Activated CD8-positive, alpha-beta memory T cell treated with anti-CD3 and anti-CD28 coated beads, Interleukin-2, amount 10 ng/mL, durations not matched to agents 7 days and 5 days (primary cell): ENCODE measurements at regions not wholly inside any gene's neighbourhood (a gene's known extent, or its start where the extent isn't known, plus 50 kb on each side); places are given as distances from the start of the nearest gene placed in this dataset.
"Not testable (repeated sequence)": the region's sequence is repeated elsewhere in the genome, so short reads cannot be mapped to it uniquely, and the experiment has no call there.

ENCODE experiments used
- ATAC-seq: fragments of 150-1000 bp; cut with Tn5 transposase; one replicate; pipeline ENCODE4 v1.10.0; 2021; ENCODE audit warnings: moderate library complexity
- CTCF ChIA-PET: fragments of 350-600 bp; sonication (Branson Sonifier 250); formaldehyde crosslinking; loops from one replicate; lab custom pipeline; 2021; ENCODE audit warnings: antibody characterized with exemption; lab: Charles Lee
- DNase-seq: peaks from one replicate; pipeline ENCODE4 v3.0.0-alpha.2; 2020
- H3K27ac Mint-ChIP-seq: one replicate; pipeline ENCODE4 v1.8.0; 2021; ENCODE audit warnings: mild to moderate bottlenecking, mixed read lengths
- H3K27me3 Mint-ChIP-seq: one replicate; pipeline ENCODE4 v1.8.0; 2021; ENCODE audit warnings: mixed read lengths
- H3K36me3 Mint-ChIP-seq: one replicate; pipeline ENCODE4 v1.8.0; 2021; ENCODE audit warnings: mild to moderate bottlenecking, mixed read lengths
- H3K4me1 Mint-ChIP-seq: one replicate; pipeline ENCODE4 v1.8.0; 2021; ENCODE audit warnings: mixed read lengths
- H3K4me3 Mint-ChIP-seq: one replicate; pipeline ENCODE4 v1.8.0; 2021; ENCODE audit warnings: mild to moderate bottlenecking, moderate library complexity, mixed read lengths
- H3K9me3 Mint-ChIP-seq: one replicate; pipeline ENCODE4 v1.8.0; 2022; ENCODE audit warnings: low read depth, mixed read lengths

DNA sequence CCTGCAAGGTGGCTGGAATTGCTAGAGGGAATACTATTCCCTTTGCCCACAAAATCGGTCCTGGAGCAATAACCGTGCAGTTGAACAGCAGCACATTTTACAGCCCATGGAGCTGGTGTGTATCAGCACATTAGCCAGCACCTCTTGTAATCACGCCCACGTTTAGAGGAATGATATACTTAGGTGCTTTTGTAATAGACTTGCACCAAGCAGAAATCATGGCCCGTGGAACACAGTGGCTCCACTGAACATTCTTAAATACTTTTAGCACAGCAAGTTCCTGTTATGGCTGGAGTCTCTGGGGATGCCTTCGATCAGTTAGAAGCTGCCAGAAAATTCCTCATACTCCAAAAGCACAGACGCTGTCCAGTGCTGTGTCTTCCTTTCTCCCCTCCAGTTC, 218.1 kb upstream of the FAM78B start:
- Mint-ChIP-seq H3K4me3 (no peak overlapping the region), H3K4me1 (no peaks in the 10 kb centered on the region), H3K27ac (no peak overlapping the region), H3K9me3 (no peaks in the 10 kb centered on the region), H3K36me3 (no peaks in the 10 kb centered on the region), H3K27me3 (no peaks in the 10 kb centered on the region)
- DNase-seq: no peak
- no peak for ATAC-seq
- CTCF ChIA-PET: no interaction called here

DNA sequence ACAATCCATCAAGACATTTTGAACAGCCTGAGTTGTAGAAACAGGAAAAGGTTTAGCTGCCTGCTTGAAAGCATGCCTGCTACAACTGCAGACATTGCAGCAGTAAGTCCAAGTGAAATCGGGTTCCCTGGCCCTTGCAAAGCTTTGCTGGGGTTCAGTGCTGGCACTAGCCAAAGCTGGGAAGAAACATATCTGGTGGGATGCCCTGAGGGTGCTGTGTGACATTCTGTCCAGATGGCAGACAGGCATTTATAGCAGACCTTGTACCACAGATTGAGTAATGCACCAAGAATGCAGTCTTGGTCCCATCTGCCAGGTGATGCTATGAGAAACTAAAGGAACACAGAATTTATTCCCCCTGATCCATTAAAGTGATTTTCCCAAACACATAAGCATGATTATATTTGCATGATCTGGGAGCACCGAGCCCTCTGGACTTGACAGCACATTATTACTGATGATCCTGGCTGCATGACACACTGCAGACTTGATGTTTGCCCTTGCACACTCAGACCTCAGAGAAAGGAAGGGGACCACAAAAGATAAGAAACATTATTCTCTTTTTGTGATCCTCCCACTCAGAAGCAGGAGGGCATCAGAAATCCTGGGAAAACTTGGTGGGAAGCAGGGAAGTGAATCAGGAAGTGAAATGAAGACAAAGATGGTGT, 223.7 kb upstream of the FAM78B start:
- H3K4me1 Mint-ChIP-seq: no peaks in the 10 kb centered on the region
- H3K27me3 Mint-ChIP-seq: no peaks in the 10 kb centered on the region
- H3K36me3 Mint-ChIP-seq: no peaks in the 10 kb centered on the region
- CTCF ChIA-PET: interaction anchor here (1.4 kb wide), 1 partner anchor 233 kb away, joined by 3 read pairs; no protein-coding TSS in a partner anchor
- no peak for DNase-seq
- no peak for ATAC-seq
- H3K9me3 Mint-ChIP-seq: no peaks in the 10 kb centered on the region
- H3K4me3 Mint-ChIP-seq: no peak overlapping the region
- no peak overlapping the region for H3K27ac Mint-ChIP-seq

DNA sequence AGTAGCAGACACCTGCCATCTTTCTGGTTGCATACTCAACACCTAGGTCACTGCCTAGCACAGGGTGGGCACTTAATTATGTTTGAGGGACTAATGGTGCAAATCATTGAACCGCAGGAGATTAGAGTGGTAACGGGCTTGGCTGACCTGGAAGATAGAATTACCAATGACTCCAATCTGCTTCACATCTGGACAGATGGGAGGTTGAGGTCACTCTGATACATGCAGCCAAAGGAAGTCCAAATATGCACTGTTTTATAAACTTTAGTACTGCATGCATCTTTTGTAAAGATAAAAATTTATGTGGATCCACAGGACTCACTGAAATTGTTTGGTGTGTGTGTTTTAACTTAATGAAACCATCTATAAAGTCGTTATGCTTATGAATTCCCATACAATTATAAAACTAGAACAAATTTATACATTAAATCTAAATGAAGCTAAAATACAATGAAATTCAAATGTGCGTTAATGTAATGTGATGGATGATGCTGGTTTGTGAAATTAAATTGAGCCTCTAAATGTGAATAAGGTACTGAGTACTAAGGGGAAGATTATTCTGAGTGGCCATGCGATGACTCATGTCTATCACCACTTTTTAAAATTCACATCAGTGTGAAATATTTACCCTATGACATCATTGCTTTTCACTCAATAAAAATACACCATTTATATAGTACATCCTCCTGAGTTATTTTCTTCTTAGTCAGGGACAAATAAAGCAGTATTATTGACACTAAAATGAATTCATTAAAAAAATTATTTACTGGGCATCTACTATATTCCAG, 224.7 kb upstream of the FAM78B start:
- H3K4me1 Mint-ChIP-seq: no peaks in the 10 kb centered on the region
- CTCF ChIA-PET: no interaction called here
- no peaks in the 10 kb centered on the region for H3K27me3 Mint-ChIP-seq
- no peaks in the 10 kb centered on the region for H3K9me3 Mint-ChIP-seq
- H3K4me3 Mint-ChIP-seq: no peak overlapping the region
- ATAC-seq (no peak), DNase-seq (no peak)
- H3K27ac Mint-ChIP-seq: no peak overlapping the region
- no peaks in the 10 kb centered on the region for H3K36me3 Mint-ChIP-seq

DNA sequence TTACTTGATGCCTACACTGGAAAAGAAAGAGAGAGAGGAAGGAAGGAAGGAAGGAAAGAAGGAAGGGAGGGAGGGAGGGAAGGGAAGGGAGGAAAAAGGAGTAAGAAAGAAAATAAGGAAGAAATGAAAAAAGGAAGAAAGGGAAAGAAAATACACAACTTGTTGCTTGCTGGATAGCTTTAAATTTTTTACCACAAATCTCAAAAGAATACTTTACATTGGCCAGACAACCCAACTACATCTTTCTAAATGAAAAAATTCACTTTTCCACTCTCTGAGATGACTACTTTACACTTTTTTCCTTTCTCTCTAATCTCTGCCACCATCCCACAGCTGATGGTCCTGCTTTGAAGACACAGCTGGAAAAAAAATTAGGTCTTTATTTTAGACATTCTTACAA, 228.9 kb upstream of the FAM78B start:
- H3K27ac Mint-ChIP-seq: no peak overlapping the region
- ATAC-seq (no peak), DNase-seq (no peak)
- no peaks in the 10 kb centered on the region for H3K9me3 Mint-ChIP-seq
- H3K27me3 Mint-ChIP-seq: peaks cover 2% of the 10 kb centered on the region
- no peak overlapping the region for H3K4me3 Mint-ChIP-seq
- CTCF ChIA-PET: no interaction called here
- H3K4me1 Mint-ChIP-seq: no peaks in the 10 kb centered on the region
- H3K36me3 Mint-ChIP-seq: no peaks in the 10 kb centered on the region

DNA sequence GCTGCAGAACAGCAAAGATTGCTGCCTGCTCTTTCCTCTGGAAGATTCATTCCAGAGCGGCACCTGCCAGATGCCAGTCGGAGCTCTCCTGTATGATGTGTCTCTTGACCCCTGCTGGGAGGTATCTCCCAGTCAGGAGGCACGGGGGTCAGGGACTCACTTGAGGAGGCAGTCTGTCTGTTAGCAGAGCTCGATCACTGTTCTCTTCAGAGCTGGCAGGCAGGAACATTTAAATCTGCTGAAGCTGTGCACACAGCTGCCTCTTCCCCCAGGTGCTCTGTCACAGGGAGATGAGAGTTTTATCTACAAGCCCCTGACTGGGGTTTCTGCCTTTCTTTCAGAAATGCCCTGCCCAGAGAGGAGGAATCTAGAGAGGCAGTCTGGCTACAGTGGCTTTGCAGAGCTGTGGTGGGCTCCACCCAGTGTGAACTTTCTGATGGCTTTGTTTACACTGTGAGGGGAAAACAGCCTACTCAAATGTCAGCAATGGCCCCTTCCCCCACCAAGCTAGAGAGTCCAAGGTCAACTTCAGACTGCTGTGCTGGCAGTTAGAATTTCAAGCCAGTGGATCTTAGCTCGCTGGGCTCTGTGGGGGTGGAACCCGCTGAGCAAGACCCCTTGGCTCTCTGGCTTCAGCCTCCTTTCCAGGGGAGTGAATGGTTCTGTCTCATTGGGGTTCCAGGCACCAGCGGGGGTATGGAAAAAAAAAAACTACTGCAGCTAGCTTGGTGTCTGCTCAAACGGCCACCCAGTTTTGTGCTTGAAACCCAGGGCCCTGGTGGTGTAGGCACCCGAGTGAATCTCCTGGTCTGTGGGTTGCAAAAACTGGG, 242.7 kb upstream of the FAM78B start:
- CTCF ChIA-PET, DNase-seq, H3K36me3 Mint-ChIP-seq, H3K27me3 Mint-ChIP-seq, H3K9me3 Mint-ChIP-seq, H3K4me1 Mint-ChIP-seq, H3K27ac Mint-ChIP-seq, H3K4me3 Mint-ChIP-seq, ATAC-seq: not testable (repeated sequence)

DNA sequence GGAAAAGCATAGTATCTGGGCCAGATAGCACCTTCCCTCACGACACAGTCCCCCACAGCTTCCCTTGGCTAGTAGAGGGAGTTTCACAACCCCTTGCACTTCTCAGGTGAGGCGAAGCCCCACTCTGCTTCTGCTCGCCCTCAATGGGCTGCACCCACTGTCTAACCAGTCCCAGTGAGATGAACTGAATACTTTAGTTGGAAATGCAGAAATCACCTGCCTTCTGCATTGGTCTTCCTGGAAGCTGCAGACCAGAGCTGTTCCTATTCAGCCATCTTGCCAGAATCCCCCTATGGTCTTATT, 243.2 kb upstream of the FAM78B start:
- no peaks in the 10 kb centered on the region for H3K4me1 Mint-ChIP-seq
- H3K4me3 Mint-ChIP-seq: no peak overlapping the region
- H3K27me3 Mint-ChIP-seq: peaks cover 2% of the 10 kb centered on the region
- CTCF ChIA-PET: no interaction called here
- no peak overlapping the region for H3K27ac Mint-ChIP-seq
- ATAC-seq (no peak), DNase-seq (no peak)
- H3K9me3 Mint-ChIP-seq: peaks cover 5% of the 10 kb centered on the region
- no peaks in the 10 kb centered on the region for H3K36me3 Mint-ChIP-seq

DNA sequence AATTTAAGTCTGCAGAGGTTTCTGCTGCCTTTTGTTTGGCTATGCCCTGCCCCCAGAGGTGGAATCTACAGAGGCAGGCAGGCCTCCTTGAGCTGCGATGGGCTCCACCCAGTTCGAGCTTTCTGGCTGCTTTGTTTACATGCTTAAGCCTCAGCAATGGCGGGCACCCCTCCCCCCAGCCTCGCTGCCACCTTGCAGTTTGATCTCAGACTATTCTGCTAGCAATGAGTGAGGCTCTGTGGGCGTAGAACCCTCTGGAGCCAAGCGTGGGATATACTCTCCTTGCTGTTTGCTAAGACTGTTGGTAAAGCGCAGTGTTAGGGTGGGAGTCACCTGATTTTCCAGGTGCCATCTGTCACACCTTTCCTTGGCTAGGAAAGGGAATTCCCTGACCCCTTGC, 250.0 kb upstream of the FAM78B start:
- H3K36me3 Mint-ChIP-seq, H3K9me3 Mint-ChIP-seq, H3K27ac Mint-ChIP-seq, H3K4me1 Mint-ChIP-seq, DNase-seq, CTCF ChIA-PET, ATAC-seq, H3K27me3 Mint-ChIP-seq, H3K4me3 Mint-ChIP-seq: not testable (repeated sequence)

DNA sequence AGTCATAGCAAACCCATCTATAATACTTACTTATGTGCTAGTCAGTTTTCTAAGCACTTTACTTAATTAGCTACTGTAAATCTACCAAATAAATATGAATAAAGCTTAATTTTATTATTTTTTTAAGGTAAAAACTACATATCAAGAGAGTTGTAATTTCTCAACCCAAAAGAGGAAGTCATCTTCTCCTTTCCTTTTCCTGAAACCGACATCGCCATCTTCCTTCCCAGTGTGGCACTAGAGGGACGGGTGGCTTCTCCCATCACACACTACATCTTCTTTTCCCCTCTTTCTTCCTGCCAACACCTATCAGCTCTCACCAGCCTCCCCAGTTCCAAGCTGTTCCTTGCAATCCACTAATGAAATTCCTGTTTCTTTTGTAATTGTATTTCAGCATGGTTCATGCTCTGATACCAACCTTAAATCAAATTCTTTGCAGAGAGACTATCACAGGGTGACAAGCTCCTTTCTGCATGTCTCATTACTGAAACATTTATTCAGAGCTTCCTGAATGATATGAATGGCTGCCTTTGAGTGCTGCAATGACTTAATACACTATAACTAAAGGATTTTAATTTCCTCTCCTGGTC, 251.6 kb upstream of the FAM78B start:
- Mint-ChIP-seq H3K27me3 (no peaks in the 10 kb centered on the region), H3K36me3 (no peaks in the 10 kb centered on the region), H3K27ac (no peak overlapping the region), H3K4me1 (no peaks in the 10 kb centered on the region), H3K4me3 (no peak overlapping the region), H3K9me3 (peaks cover 2% of the 10 kb centered on the region)
- ATAC-seq (no peak), DNase-seq (no peak)
- CTCF ChIA-PET: no interaction called here

DNA sequence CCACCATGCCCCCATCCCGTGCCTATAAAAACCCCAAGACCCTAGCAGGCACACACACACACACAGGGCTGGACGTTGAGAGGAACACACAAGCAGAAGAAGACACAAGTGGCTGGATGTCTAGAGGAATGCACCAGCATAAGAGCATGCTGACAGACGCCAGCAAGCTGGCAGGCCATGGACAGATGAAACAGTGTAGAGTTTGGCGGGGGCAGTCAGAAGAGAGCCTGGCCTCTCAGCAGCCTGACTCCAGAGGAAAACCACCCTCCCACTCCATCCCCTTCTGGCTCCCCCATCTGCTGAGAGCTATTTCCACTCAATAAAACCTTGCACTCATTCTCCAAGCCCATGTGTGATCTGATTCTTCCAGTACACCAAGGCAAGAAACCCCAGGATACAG, 255.8 kb upstream of the FAM78B start:
- ATAC-seq, H3K4me3 Mint-ChIP-seq, H3K27me3 Mint-ChIP-seq, DNase-seq, CTCF ChIA-PET, H3K9me3 Mint-ChIP-seq, H3K4me1 Mint-ChIP-seq, H3K36me3 Mint-ChIP-seq, H3K27ac Mint-ChIP-seq: not testable (repeated sequence)

DNA sequence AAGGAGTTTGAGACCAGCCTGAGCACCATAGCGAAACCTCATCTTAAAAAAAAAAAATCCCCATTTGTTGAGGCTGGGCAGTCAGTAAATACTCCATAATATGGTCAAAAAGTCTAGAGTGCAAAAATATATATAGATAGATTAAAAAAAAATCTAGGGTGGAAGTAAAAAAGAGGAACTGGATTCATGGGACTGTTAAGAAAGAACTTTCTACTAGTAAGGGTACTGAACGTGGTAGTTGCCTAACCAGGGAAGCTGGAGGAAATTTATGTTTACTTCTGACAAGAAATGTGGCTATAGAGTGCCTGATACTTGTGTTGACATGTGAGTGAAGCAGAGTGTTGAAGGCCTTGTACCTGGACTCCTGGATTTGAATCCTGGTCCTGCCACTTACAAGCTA, 265.9 kb upstream of the FAM78B start:
- Mint-ChIP-seq H3K9me3 (no peaks in the 10 kb centered on the region), H3K27me3 (no peaks in the 10 kb centered on the region), H3K36me3 (no peaks in the 10 kb centered on the region), H3K4me1 (no peaks in the 10 kb centered on the region), H3K4me3 (no peak overlapping the region), H3K27ac (no peak overlapping the region)
- CTCF ChIA-PET: interaction anchor here (1.7 kb wide), 1 partner anchor 506 kb away, joined by 3 read pairs; no protein-coding TSS in a partner anchor
- ATAC-seq (no peak), DNase-seq (no peak)

DNA sequence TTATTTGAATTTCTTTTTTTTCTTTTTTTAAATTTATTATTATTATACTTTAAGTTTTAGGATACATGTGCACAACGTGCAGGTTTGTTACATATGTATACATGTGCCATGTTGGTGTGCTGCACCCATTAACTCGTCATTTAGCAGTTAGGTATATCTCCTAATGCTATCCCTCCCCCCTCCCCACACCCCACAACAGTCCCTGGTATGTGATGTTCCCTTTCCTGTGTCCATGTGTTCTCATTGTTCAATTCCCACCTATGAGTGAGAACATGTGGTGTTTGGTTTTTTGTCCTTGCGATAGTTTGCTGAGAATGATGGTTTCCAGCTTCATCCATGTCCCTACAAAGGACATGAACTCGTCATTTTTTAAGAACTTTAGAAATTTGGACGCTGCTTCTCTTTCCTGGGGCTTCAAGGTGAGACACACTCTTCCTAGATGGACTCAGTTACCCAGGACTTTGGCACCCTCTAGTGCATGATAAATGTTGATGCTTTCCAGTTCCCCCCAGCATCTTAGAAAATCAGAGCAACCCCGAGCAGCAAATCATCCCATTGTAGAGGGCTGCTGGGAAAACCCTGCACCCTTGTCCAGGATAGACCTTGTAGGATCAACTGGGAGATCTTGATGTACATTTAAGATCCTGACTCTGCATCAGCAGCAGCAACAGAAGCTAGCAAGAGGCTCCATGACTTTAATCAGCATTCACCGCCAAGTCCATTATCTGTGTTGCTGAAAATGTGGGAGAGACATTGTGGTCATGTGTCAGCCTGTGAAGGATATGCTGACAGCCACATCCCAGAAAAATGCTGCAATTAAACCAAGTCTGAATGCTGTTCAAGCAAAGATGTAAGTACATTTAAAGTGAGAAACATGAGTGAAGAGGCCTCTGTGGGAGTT, 266.9 kb upstream of the FAM78B start:
- H3K4me3 Mint-ChIP-seq, H3K9me3 Mint-ChIP-seq, DNase-seq, H3K27me3 Mint-ChIP-seq, H3K27ac Mint-ChIP-seq, H3K4me1 Mint-ChIP-seq, H3K36me3 Mint-ChIP-seq, ATAC-seq: not testable (repeated sequence)
- CTCF ChIA-PET: interaction anchor here (1.7 kb wide), 1 partner anchor 507 kb away, joined by 3 read pairs; no protein-coding TSS in a partner anchor

DNA sequence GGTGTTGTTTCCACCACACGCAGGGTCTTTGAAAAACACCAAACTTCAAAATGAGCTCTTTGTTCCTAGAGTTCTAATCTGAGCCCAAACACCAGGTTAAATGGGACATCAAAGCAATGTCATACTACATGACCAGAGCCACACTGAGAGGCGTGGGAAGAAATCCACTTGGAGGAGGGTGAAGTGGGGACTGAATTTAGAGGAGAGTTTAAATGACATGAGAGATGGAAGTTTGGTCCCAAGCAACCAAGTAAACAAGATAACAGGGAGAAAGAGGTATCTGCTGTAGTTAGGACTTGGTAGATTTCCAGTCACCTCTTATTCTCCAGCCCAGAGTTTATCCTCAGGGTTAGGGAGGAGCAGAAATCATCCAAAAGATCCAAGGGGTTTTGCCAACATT, 290.9 kb upstream of the FAM78B start:
- ATAC-seq (no peak), DNase-seq (no peak)
- CTCF ChIA-PET: no interaction called here
- no peak overlapping the region for H3K4me3 Mint-ChIP-seq
- no peaks in the 10 kb centered on the region for H3K4me1 Mint-ChIP-seq
- H3K9me3 Mint-ChIP-seq: no peaks in the 10 kb centered on the region
- no peaks in the 10 kb centered on the region for H3K36me3 Mint-ChIP-seq
- H3K27ac Mint-ChIP-seq: no peak overlapping the region
- H3K27me3 Mint-ChIP-seq: peaks cover 12% of the 10 kb centered on the region

DNA sequence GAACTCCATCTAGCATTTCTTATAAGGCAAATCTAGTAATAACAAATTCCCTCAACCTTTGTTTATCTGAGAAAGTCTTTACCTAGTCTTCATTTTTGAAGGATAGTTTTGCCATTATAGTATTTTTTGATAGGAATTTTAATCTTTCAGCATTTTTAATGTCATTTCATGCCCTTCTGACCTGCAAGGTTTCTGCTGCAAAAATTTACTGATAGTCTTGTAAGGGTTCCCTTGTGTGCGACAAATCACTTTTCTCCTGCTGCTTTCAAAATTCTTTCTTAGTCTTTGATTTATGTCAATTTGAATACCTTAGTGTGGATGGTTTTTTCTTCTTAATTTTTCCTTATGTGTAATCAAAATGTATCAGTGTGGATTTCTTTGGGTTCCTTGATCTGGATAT, 297.5 kb upstream of the FAM78B start:
- Mint-ChIP-seq H3K36me3 (no peaks in the 10 kb centered on the region), H3K27me3 (peaks cover 9% of the 10 kb centered on the region), H3K4me3 (no peak overlapping the region), H3K27ac (no peak overlapping the region), H3K4me1 (no peaks in the 10 kb centered on the region), H3K9me3 (peaks cover 3% of the 10 kb centered on the region)
- DNase-seq (no peak), ATAC-seq (no peak)
- CTCF ChIA-PET: no interaction called here
